ENCODE measurements at regions not wholly inside any gene's neighbourhood (a gene's known extent, or its start where the extent isn't known, plus 50 kb on each side); places are given as distances from the start of the nearest gene placed in this dataset.

DNA sequence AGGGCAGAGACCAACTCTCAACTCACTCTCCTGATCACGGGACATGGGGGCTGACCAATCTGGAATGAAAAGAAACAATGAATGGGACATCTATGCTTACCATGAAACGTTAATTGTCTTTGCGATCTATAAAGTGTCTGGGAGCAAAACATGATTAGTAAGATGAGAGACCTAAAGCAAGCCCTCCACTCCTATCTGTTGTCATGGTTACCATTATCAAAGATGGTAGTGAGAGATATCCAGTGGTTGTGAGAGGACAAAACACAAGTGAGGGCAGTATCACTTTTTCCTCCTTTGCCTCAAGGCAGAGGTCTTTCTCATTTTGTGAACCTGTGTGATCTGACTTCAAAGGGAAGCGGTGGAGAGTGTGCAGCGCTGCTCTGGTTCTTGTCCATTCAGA lies 130.1 kb downstream of the LSM5 start:
- TF ChIP-seq POLR2A (IDR thresholded peaks at IDR 0.05), result no peak
- TF ChIP-seq CTCF (IDR thresholded peaks at IDR 0.05 in 4 of 5, conservative IDR thresholded peaks at IDR 0.05 in 1 of 5), result no peak
- Histone ChIP-seq H3K4me1 (no peaks in the 10 kb centered on the region), H3K27me3 (no peaks in the 10 kb centered on the region), H3K4me3 (no peak overlapping the region), H3K36me3 (no peaks in the 10 kb centered on the region), H3K9me3 (no peaks in the 10 kb centered on the region), H3K27ac (no peak overlapping the region)
- in situ Hi-C loops (cut with MboI; ENCODE audit: low sequenced_read_pairs in 4 of 4) (loop anchor here in 1 of 4 donors (25.0 kb wide), 1 partner anchor 623 kb away; no protein-coding TSS in a partner anchor), intact Hi-C loops (cut with DNase I; ENCODE audit: low total_unique reads) (no loop called here)
- DNase-seq (no peak), ATAC-seq (no peak)

- H3K4me3 ChIP-seq, result no peak overlapping the region
- H3K36me3 ChIP-seq, result no peaks in the 10 kb centered on the region
- no peaks in the 10 kb centered on the region for H3K27me3 ChIP-seq
- in situ Hi-C loops (cut with MboI; ENCODE audit: low sequenced_read_pairs in 4 of 4), result loop anchor here in 2 of 4 donors (10.0 to 25.0 kb wide), 3 partner anchors 143 to 620 kb away; no protein-coding TSS in a partner anchor
- ATAC-seq, result no peak
- TF ChIP-seq POLR2A (IDR thresholded peaks at IDR 0.05), result no peak
- TF ChIP-seq CTCF (IDR thresholded peaks at IDR 0.05 in 4 of 5, conservative IDR thresholded peaks at IDR 0.05 in 1 of 5), result no peak
- intact Hi-C loops (cut with DNase I; ENCODE audit: low total_unique reads), result no loop called here
- H3K4me1 ChIP-seq, result no peaks in the 10 kb centered on the region
- DNase-seq, result no peak
- H3K27ac ChIP-seq, result no peak overlapping the region
- no peaks in the 10 kb centered on the region for H3K9me3 ChIP-seq
Measured at GRCh38 chr7:32357535-32358277, 132.5 kb downstream of the LSM5 start.

DNA sequence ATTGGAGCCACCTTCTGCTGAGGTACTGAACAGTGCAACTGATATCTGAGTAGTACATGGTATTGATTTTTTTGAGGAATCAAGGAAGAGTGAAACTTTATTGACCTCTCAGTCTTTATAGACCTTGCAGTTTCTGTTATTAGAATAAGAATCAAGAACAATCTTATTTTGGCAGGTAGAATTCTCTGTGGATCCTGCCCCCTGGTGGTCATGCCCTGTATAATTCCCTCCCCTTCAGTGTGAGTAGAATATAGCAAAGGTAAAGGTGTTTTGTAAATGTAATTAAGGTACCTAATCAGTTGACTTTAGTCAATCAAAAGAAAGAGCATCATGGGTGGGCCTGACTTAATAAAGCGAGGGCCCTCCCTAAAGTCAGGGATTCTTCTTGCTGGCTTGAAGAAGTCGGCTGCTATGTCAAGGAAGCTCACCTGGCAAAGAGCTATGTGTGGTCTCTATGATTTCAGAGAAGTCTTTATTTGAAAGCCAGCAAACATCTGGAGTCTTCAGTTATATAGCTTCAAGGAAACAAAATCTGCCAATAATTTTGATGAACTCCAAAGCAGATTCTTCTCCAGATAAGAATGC lies 142.8 kb downstream of the LSM5 start:
- no peaks in the 10 kb centered on the region for H3K9me3 ChIP-seq
- H3K36me3 ChIP-seq, result no peaks in the 10 kb centered on the region
- no peak for ATAC-seq
- no peak overlapping the region for H3K4me3 ChIP-seq
- TF ChIP-seq POLR2A (IDR thresholded peaks at IDR 0.05) (no peak), CTCF (IDR thresholded peaks at IDR 0.05 in 4 of 5, conservative IDR thresholded peaks at IDR 0.05 in 1 of 5) (peak in 4 of 5 experiments; percentile 10 to 54 (median 30))
- in situ Hi-C loops (cut with MboI; ENCODE audit: low sequenced_read_pairs in 4 of 4) (no loop called here), intact Hi-C loops (cut with DNase I; ENCODE audit: low total_unique reads) (loop anchor here (10.0 kb wide), 1 partner anchor 143 kb away; no protein-coding TSS in a partner anchor)
- DNase-seq, result no peak
- no peaks in the 10 kb centered on the region for H3K4me1 ChIP-seq
- H3K27me3 ChIP-seq, result no peaks in the 10 kb centered on the region
- no peak overlapping the region for H3K27ac ChIP-seq

DNA sequence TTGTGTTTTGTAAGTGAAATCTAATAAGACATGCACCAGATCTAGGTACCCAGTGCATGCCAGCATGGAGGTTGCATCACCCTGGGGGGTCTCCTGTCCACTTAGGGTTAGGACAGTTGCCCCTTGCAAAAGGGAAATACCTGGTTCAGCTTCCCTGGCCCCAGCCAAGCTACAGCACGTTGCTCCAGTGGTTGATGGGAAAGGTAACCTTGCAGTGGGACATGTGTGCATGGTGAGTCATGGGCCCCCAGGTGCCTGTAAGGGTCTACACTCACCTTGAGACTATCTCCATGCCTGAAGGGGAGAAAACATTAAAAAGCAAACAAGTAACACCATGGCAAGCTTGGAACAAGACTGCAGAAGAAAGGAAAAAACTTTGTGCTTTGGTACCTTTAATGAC lies 143.9 kb downstream of the LSM5 start:
- no peak for DNase-seq
- H3K4me3 ChIP-seq, result no peak overlapping the region
- no peak for TF ChIP-seq POLR2A (IDR thresholded peaks at IDR 0.05)
- no peak for TF ChIP-seq CTCF (IDR thresholded peaks at IDR 0.05 in 4 of 5, conservative IDR thresholded peaks at IDR 0.05 in 1 of 5)
- in situ Hi-C loops (cut with MboI; ENCODE audit: low sequenced_read_pairs in 4 of 4) (no loop called here), intact Hi-C loops (cut with DNase I; ENCODE audit: low total_unique reads) (loop anchor here (10.0 kb wide), 1 partner anchor 141 kb away; no protein-coding TSS in a partner anchor)
- no peak for ATAC-seq
- H3K36me3 ChIP-seq, result no peaks in the 10 kb centered on the region
- no peaks in the 10 kb centered on the region for H3K27me3 ChIP-seq
- no peaks in the 10 kb centered on the region for H3K9me3 ChIP-seq
- H3K27ac ChIP-seq, result no peak overlapping the region
- H3K4me1 ChIP-seq, result no peaks in the 10 kb centered on the region

All from gastrocnemius medialis (tissue), 4 donors.